ENCODE measurements at regions not wholly inside any gene's neighbourhood (a gene's known extent, or its start where the extent isn't known, plus 50 kb on each side); places are given as distances from the start of the nearest gene placed in this dataset.

DNA sequence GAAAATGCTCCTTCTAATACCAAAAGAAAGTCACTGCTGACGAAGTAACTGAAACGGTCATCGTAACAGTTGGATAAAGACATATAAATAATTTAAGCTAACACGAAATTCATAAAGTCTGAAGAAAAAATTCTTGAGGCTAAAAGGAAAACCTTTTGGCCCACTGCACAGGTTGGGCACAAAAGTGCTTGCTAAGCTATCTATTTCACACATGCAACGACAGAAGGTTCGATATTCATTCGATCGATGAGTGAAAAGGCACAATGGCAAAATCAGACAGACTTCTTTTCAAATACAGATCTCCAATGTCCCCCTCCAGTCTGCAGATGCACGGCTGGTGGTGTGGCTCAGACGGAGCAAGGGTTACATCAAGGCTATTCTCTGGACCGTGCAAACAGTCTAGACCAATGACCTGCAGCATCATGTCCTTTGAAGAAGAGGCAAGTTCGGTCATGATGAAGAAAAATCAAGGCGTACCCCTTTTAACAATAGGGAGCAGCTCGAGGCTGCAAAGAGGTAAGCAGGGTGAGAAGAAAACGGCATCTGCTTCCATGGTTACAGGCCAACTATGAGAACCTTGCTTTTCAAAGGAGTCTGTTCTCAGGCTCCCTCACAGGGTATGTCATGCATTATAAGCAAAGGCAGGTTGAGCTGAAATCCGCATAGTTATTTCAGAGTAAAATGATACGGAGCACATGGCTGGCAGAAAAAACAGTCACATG is 579.6 kb downstream of the USP25 start:
- no peak for DNase-seq (ENCODE audit: low spot score)
- in situ Hi-C loops (cut with MboI; ENCODE audit: low pct_unique_long_range_greater_than_20kb, low sequenced_read_pairs, unreplicated experiment) = no loop called here
- TF ChIP-seq, protein P1, sequence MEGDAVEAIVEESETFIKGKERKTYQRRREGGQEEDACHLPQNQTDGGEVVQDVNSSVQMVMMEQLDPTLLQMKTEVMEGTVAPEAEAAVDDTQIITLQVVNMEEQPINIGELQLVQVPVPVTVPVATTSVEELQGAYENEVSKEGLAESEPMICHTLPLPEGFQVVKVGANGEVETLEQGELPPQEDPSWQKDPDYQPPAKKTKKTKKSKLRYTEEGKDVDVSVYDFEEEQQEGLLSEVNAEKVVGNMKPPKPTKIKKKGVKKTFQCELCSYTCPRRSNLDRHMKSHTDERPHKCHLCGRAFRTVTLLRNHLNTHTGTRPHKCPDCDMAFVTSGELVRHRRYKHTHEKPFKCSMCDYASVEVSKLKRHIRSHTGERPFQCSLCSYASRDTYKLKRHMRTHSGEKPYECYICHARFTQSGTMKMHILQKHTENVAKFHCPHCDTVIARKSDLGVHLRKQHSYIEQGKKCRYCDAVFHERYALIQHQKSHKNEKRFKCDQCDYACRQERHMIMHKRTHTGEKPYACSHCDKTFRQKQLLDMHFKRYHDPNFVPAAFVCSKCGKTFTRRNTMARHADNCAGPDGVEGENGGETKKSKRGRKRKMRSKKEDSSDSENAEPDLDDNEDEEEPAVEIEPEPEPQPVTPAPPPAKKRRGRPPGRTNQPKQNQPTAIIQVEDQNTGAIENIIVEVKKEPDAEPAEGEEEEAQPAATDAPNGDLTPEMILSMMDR (IDR thresholded peaks at IDR 0.05; ENCODE audit: extremely low read depth, insufficient read depth, missing control alignments) = no peak

- no peak for DNase-seq (ENCODE audit: low spot score)
- in situ Hi-C loops (cut with MboI; ENCODE audit: low pct_unique_long_range_greater_than_20kb, low sequenced_read_pairs, unreplicated experiment) = no loop called here
- TF ChIP-seq, protein P1 (IDR thresholded peaks at IDR 0.05; ENCODE audit: extremely low read depth, insufficient read depth, missing control alignments) = no peak
Observed at GRCh38 chr21:16310176-16310575, 580.4 kb downstream of the USP25 start.

GRCh38 chr21:16311229-16311628 is 581.4 kb downstream of the USP25 start:
- no peak for DNase-seq (ENCODE audit: low spot score)
- TF ChIP-seq, protein P1 (IDR thresholded peaks at IDR 0.05; ENCODE audit: extremely low read depth, insufficient read depth, missing control alignments) = no peak
- in situ Hi-C loops (cut with MboI; ENCODE audit: low pct_unique_long_range_greater_than_20kb, low sequenced_read_pairs, unreplicated experiment) = no loop called here

DNA sequence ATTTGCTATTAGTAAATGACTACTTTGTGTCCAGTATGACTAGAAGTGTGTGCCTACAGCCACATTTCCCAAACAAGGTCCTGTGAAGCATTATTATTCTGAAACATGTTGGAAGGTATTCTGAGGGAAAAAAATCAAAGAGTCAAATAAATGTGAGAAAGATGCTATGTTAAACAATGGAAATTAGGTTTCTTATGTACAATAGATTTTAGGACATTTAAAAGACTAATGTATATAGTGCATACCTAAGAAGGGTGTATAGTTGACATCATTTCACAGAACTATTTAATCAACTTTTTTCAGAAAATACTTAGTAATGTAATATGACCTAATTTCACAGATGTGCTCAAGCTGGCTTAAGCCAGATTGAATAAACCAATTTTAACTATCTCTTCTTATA is 582.5 kb downstream of the USP25 start:
- in situ Hi-C loops (cut with MboI; ENCODE audit: low pct_unique_long_range_greater_than_20kb, low sequenced_read_pairs, unreplicated experiment) = no loop called here
- DNase-seq (ENCODE audit: low spot score) = no peak
- TF ChIP-seq, protein P1 (IDR thresholded peaks at IDR 0.05; ENCODE audit: extremely low read depth, insufficient read depth, missing control alignments) = no peak

GRCh38 chr21:16315223-16315622 is 585.4 kb downstream of the USP25 start:
- DNase-seq (ENCODE audit: low spot score) = no peak
- in situ Hi-C loops (cut with MboI; ENCODE audit: low pct_unique_long_range_greater_than_20kb, low sequenced_read_pairs, unreplicated experiment) = no loop called here
- TF ChIP-seq, protein P1 (IDR thresholded peaks at IDR 0.05; ENCODE audit: extremely low read depth, insufficient read depth, missing control alignments) = no peak

DNA sequence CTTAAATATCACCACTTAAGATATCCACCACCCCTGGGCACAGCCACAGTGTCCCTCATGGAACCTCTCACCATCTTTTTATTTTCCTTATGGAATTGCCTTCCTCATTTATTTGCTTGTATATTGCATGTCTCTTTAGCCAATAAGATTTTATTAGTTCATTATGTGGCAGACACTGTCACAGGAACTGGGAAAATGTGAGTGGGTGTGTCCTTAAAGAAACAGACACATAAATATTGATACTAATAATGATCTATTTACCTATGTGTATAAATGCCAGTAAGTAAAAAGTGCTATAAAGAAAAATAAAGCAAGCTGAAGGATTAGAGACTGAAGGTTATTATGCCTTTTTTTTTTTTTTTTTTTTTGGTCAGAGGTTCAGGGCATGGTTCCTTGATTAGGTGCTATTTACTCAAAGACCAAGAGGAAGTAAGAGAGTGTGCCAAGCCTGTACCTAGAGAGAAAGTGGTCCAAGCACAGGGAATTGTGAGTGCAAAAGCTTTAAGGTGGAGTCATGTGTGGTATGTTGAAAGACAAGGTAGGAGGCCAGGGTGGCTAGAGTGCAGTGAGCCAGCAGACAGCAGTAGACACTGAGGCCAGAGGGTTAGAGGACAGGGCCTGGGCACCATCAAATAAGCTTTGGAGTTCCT is 589.0 kb downstream of the USP25 start:
- no peak for DNase-seq (ENCODE audit: low spot score)
- in situ Hi-C loops (cut with MboI; ENCODE audit: low pct_unique_long_range_greater_than_20kb, low sequenced_read_pairs, unreplicated experiment) = no loop called here
- TF ChIP-seq, protein P1 (IDR thresholded peaks at IDR 0.05; ENCODE audit: extremely low read depth, insufficient read depth, missing control alignments) = no peak
